Astrocyte of the cerebellum (primary cell): ENCODE measurements at regions not wholly inside any gene's neighbourhood (a gene's known extent, or its start where the extent isn't known, plus 50 kb on each side); places are given as distances from the start of the nearest gene placed in this dataset.
"Not testable (repeated sequence)": the region's sequence is repeated elsewhere in the genome, so short reads cannot be mapped to it uniquely, and the experiment has no call there.

Experiments used
- DNase-seq: peaks from one replicate; pipeline ENCODE4 v3.0.0-alpha.2; 2011; ENCODE audit warnings: low read depth
- H3K4me3 ChIP-seq: 2 replicates; pipeline ENCODE4 v1.5.1; 2011; ENCODE audit warnings: mild to moderate bottlenecking, low read depth, low read length, moderate library complexity
- CTCF ChIP-seq: IDR thresholded peaks from 2 replicates; pipeline ENCODE4 v1.5.1; 2012; ENCODE audit warnings: low read length, low read depth, moderate library complexity, mild to moderate bottlenecking; ENCODE audit errors: missing control alignments
- in situ Hi-C: cut with HindIII; loops from 2 replicates; pipeline ENCODE4 v1.10.0; 2017; ENCODE audit warnings: low sequenced_read_pairs

GRCh38 chr6:130560231-130560630 is 194.4 kb downstream of the TMEM200A start:
- no peak for DNase-seq
- TF ChIP-seq CTCF = no peak
- H3K4me3 ChIP-seq = no peak overlapping the region
- in situ Hi-C loops = no loop called here

- H3K4me3 ChIP-seq, in situ Hi-C loops, DNase-seq: not testable (repeated sequence)
Observed at GRCh38 chr6:130561159-130561558, 195.3 kb downstream of the TMEM200A start.

GRCh38 chr6:130565696-130566095 is 199.9 kb downstream of the TMEM200A start:
- in situ Hi-C loops = no loop called here
- no peak for DNase-seq
- no peak for TF ChIP-seq CTCF
- no peak overlapping the region for H3K4me3 ChIP-seq

- in situ Hi-C loops = no loop called here
- no peak overlapping the region for H3K4me3 ChIP-seq
- no peak for TF ChIP-seq CTCF
Observed at GRCh38 chr6:130574146-130574545, 208.3 kb downstream of the TMEM200A start.

GRCh38 chr6:130575557-130575956 is 209.7 kb downstream of the TMEM200A start:
- no peak for DNase-seq
- in situ Hi-C loops = no loop called here

More at GRCh38 chr6:130574146-130574545, 208.3 kb downstream of the TMEM200A start:
- DNase-seq = no peak

GRCh38 chr6:130575971-130576370 is 210.2 kb downstream of the TMEM200A start:
- no peak for DNase-seq
- H3K4me3 ChIP-seq = no peak overlapping the region
- in situ Hi-C loops = no loop called here
- no peak for TF ChIP-seq CTCF

More at GRCh38 chr6:130575557-130575956, 209.7 kb downstream of the TMEM200A start:
- H3K4me3 ChIP-seq = no peak overlapping the region
- TF ChIP-seq CTCF = no peak

GRCh38 chr6:130577178-130577919 is 211.5 kb downstream of the TMEM200A start:
- no peak for DNase-seq
- in situ Hi-C loops = no loop called here
- TF ChIP-seq CTCF = no peak
- no peak overlapping the region for H3K4me3 ChIP-seq
